HCT116 (cell line): ENCODE measurements at regions not wholly inside any gene's neighbourhood (a gene's known extent, or its start where the extent isn't known, plus 50 kb on each side); places are given as distances from the start of the nearest gene placed in this dataset.

ENCODE experiments used
- ATAC-seq: fragments of 200-7000 bp; cut with Tn5 transposase; 2 replicates; pipeline ENCODE4 v1.9.1; 2020; ENCODE audit warnings: mild to moderate bottlenecking, moderate library complexity
- BruUV-seq: library from RNA; stranded (reverse); fragments of 400-500 nt; replicated peaks from 2 replicates; lab custom pipeline; 2021; lab: Mats Ljungman, UMichigan
- CTCF ChIA-PET: fragments of 300-600 bp; sonication (Branson Sonifier 250); formaldehyde crosslinking; loops from one replicate; lab custom pipeline; 2021; ENCODE audit warnings: antibody characterized with exemption; lab: Charles Lee
- POLR2A ChIA-PET: fragments of 300-600, 350-600 bp; sonication (Branson Sonifier 250); formaldehyde crosslinking; loops from one replicate; lab custom pipeline; 2021; ENCODE audit warnings: antibody characterized with exemption; lab: Charles Lee
- RAD21 ChIA-PET, 2 experiments: fragments of 300-600 bp; sonication (Branson Sonifier 250); formaldehyde crosslinking; loops; one replicate each; lab custom pipeline; 2023; ENCODE audit warnings: low total read pairs in 2 of 2; ENCODE audit not compliant: uncharacterized antibody in 2 of 2, unreplicated experiment in 2 of 2, low non-redundant PET in 1 of 2; lab: Charles Lee
- DNase-seq: peaks from one replicate; pipeline ENCODE4 v3.0.0-alpha.2; 2010; ENCODE audit warnings: low read depth, low spot score
- H2AFZ ChIP-seq: fragments of 200-600 bp; shearing (Covaris generic), sonication (generic); 2 replicates; pipeline ENCODE4 v1.6.1; 2017; ENCODE audit warnings: low read depth, mixed run types, mixed read lengths, antibody characterized with exemption, low read length; ENCODE audit not compliant: poor library complexity, severe bottlenecking
- H3K27ac ChIP-seq: 2 replicates; pipeline ENCODE4 v1.5.1; 2012; ENCODE audit warnings: low read depth, low read length
- H3K27me3 ChIP-seq: fragments of 200-600 bp; sonication (generic); 2 replicates; pipeline ENCODE4 v1.6.1; 2016; ENCODE audit warnings: mixed run types, low read length, mixed read lengths; ENCODE audit not compliant: insufficient read depth
- H3K36me3 ChIP-seq, 2 experiments: fragments of 200-500 bp in 1 of 2; fragments of 200-600 bp in 1 of 2; sonication (Bioruptor generic) in 1 of 2; sonication (generic) in 1 of 2; 2 replicates each; pipeline versions ENCODE4 v1.5.1 to v1.6.1; 2014 to 2016; ENCODE audit warnings: low read length in 2 of 2, inconsistent platforms in 1 of 2, mixed read lengths in 1 of 2, mixed run types in 1 of 2; ENCODE audit not compliant: insufficient read depth in 2 of 2, control insufficient read depth in 1 of 2
- H3K4me1 ChIP-seq, 2 experiments: fragments of 200-600 bp in 1 of 2; sonication (generic) in 1 of 2; 2 replicates each; pipeline versions ENCODE4 v1.5.1 to v1.6.1; 2012 to 2017; ENCODE audit warnings: low read length in 2 of 2, inconsistent platforms in 1 of 2, mild to moderate bottlenecking in 1 of 2, mixed read lengths in 1 of 2, mixed run types in 1 of 2, moderate library complexity in 1 of 2; ENCODE audit not compliant: insufficient read depth in 2 of 2, control insufficient read depth in 1 of 2
- H3K4me2 ChIP-seq: fragments of 200-600 bp; sonication (generic); 2 replicates; pipeline ENCODE4 v1.6.1; 2017; ENCODE audit warnings: mixed run types, low read length, mixed read lengths
- H3K4me3 ChIP-seq, 2 experiments: fragments of 200-600 bp in 1 of 2; sonication (generic) in 1 of 2; replicated peaks in 1 of 2; 2 replicates each; pipeline ENCODE4 v1.5.1; 2011 to 2016; ENCODE audit warnings: low read length in 2 of 2, control low read depth in 1 of 2, low read depth in 1 of 2, mild to moderate bottlenecking in 1 of 2, mixed read lengths in 1 of 2, mixed run types in 1 of 2
- H3K79me2 ChIP-seq: fragments of 200-600 bp; sonication (generic); 2 replicates; pipeline ENCODE4 v1.6.1; 2017; ENCODE audit warnings: mild to moderate bottlenecking, mixed run types, low read length, moderate library complexity, mixed read lengths; ENCODE audit not compliant: insufficient read depth
- H3K9ac ChIP-seq: fragments of 200-600 bp; sonication (generic); 2 replicates; pipeline ENCODE4 v1.6.1; 2016; ENCODE audit warnings: low read length, mixed read lengths
- H3K9me2 ChIP-seq: fragments of 200-600 bp; sonication (generic), shearing (Covaris generic); 2 replicates; pipeline ENCODE4 v1.6.1; 2017; ENCODE audit warnings: mixed run types, mild to moderate bottlenecking, moderate library complexity; ENCODE audit not compliant: insufficient read depth
- H3K9me3 ChIP-seq, 2 experiments: fragments of 200-500 bp in 1 of 2; fragments of 200-600 bp in 1 of 2; sonication (Bioruptor generic) in 1 of 2; sonication (generic) in 1 of 2; 2 replicates each; pipeline ENCODE4 v1.6.1; 2014 to 2017; ENCODE audit warnings: low read length in 2 of 2, mixed read lengths in 2 of 2, inconsistent platforms in 1 of 2, low read depth in 1 of 2, mild to moderate bottlenecking in 1 of 2, mixed run types in 1 of 2, moderate library complexity in 1 of 2; ENCODE audit not compliant: control insufficient read depth in 1 of 2, insufficient read depth in 1 of 2
- H4K20me1 ChIP-seq: fragments of 200-600 bp; sonication (generic), shearing (Covaris generic); 2 replicates; pipeline ENCODE4 v1.6.1; 2017; ENCODE audit warnings: mixed run types, mild to moderate bottlenecking, moderate library complexity; ENCODE audit not compliant: insufficient read depth
- FOSL1 ChIP-seq: IDR thresholded peaks from 2 replicates; pipeline ENCODE4 v1.6.1; 2012; ENCODE audit warnings: low read depth
- YY1 ChIP-seq: IDR thresholded peaks from 2 replicates; pipeline ENCODE4 v1.6.1; 2011; ENCODE audit warnings: low read length, low read depth, moderate library complexity, mild to moderate bottlenecking; ENCODE audit not compliant: insufficient replicate concordance; ENCODE audit errors: extremely low read depth
- intact Hi-C: fragments of 100-400 bp; cut with micrococcal nuclease; formaldehyde crosslinking; loops from 2 replicates; pipeline ENCODE4 v1.10.0; 2022
- TF ChIP-seq, protein P1 (sequence below), 3 experiments: fragments of 200-600 bp in 1 of 3; sonication (generic) in 1 of 3; IDR thresholded peaks in 2 of 3; conservative IDR thresholded peaks in 1 of 3; 2 replicates each; pipeline ENCODE4 v1.5.1; 2012 to 2017; ENCODE audit warnings: low read depth in 2 of 3, low read length in 2 of 3, antibody characterized with exemption in 1 of 3, borderline replicate concordance in 1 of 3, control low read depth in 1 of 3, mild to moderate bottlenecking in 1 of 3, mixed read lengths in 1 of 3, mixed run types in 1 of 3, moderate library complexity in 1 of 3; ENCODE audit not compliant: insufficient read depth in 1 of 3

DNA sequence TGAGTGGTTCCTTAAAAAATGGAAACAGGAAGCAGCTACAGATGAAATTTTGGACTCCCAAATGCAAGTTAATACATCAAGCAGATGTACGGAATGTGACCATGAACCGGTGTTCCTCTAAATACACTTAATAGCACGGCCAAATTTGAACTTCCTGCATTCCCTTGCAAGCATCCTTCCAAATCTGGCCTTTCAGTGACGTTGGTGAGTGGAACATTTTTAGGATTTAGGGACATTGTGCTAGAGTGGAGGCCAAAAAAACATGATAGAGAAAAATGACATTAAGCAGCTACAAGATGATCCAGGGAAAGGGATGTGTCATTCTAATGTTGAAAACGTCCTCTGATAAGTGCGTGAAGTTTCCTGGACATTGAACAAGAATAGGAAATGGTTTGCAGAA, 62.1 kb downstream of the CTAGE1 start:
- ChIA-PET RAD21 (no interaction called here), CTCF (no interaction called here), POLR2A (no interaction called here)
- Histone ChIP-seq H3K27me3 (no peaks in the 10 kb centered on the region), H2AFZ (no peak overlapping the region), H3K4me3 (no peak overlapping the region), H3K9me2 (no peaks in the 10 kb centered on the region), H4K20me1 (no peaks in the 10 kb centered on the region), H3K9ac (no peak overlapping the region), H3K9me3 (no peaks in the 10 kb centered on the region), H3K36me3 (no peaks in the 10 kb centered on the region), H3K4me2 (no peak overlapping the region), H3K4me1 (no peaks in the 10 kb centered on the region), H3K79me2 (no peaks in the 10 kb centered on the region), H3K27ac (no peak overlapping the region)
- DNase-seq (no peak), ATAC-seq (no peak)
- TF ChIP-seq, protein P1, sequence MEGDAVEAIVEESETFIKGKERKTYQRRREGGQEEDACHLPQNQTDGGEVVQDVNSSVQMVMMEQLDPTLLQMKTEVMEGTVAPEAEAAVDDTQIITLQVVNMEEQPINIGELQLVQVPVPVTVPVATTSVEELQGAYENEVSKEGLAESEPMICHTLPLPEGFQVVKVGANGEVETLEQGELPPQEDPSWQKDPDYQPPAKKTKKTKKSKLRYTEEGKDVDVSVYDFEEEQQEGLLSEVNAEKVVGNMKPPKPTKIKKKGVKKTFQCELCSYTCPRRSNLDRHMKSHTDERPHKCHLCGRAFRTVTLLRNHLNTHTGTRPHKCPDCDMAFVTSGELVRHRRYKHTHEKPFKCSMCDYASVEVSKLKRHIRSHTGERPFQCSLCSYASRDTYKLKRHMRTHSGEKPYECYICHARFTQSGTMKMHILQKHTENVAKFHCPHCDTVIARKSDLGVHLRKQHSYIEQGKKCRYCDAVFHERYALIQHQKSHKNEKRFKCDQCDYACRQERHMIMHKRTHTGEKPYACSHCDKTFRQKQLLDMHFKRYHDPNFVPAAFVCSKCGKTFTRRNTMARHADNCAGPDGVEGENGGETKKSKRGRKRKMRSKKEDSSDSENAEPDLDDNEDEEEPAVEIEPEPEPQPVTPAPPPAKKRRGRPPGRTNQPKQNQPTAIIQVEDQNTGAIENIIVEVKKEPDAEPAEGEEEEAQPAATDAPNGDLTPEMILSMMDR (IDR thresholded peaks at IDR 0.05 in 2 of 3, conservative IDR thresholded peaks at IDR 0.05 in 1 of 3; ENCODE audit: borderline replicate concordance in 1 of 3, insufficient read depth in 1 of 3, low read depth in 2 of 3, low read length in 2 of 3): no peak
- TF ChIP-seq FOSL1: no peak
- intact Hi-C loops: no loop called here
- no TSS peak for BruUV-seq

DNA sequence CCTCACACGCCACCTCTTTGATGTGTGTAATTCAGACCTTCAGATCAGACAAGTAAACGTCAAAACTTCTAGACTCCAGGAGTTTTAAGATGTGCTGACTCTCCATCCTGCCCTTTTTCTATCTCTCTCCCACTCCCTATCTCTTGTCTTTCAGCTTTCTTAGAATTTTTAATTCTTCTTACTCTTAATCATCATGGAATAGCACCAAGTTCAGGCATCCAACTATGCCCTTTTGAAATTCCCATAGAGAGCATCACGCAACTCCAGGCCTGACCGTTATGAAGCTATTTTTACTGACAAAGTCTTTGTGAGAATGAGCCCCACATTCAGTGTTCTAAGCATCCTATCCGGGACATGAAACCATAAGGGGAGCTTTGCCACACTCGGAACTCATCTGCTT, 62.6 kb downstream of the CTAGE1 start:
- no peak for DNase-seq
- Histone ChIP-seq H3K27me3 (no peaks in the 10 kb centered on the region), H3K4me1 (no peaks in the 10 kb centered on the region), H3K27ac (no peak overlapping the region), H3K9ac (no peak overlapping the region), H3K9me2 (no peaks in the 10 kb centered on the region), H3K79me2 (no peaks in the 10 kb centered on the region), H3K4me3 (no peak overlapping the region), H3K9me3 (no peaks in the 10 kb centered on the region), H4K20me1 (no peaks in the 10 kb centered on the region), H2AFZ (no peak overlapping the region), H3K4me2 (no peak overlapping the region), H3K36me3 (no peaks in the 10 kb centered on the region)
- no peak for ATAC-seq
- TF ChIP-seq YY1: no peak
- CTCF ChIA-PET: no interaction called here
- no TSS peak for BruUV-seq
- POLR2A ChIA-PET: no interaction called here
- RAD21 ChIA-PET: no interaction called here
- intact Hi-C loops: no loop called here
